Neural progenitor cell (in vitro differentiated cells): ENCODE measurements at regions not wholly inside any gene's neighbourhood (a gene's known extent, or its start where the extent isn't known, plus 50 kb on each side); places are given as distances from the start of the nearest gene placed in this dataset.
"Not testable (repeated sequence)": the region's sequence is repeated elsewhere in the genome, so short reads cannot be mapped to it uniquely, and the experiment has no call there.

Source experiments
- DNase-seq: peaks from one replicate; pipeline ENCODE4 v3.0.0-alpha.2; 2016; ENCODE audit warnings: low spot score
- H2AFZ ChIP-seq: fragments of 200-600 bp; sonication (generic); replicated peaks from 2 replicates; pipeline ENCODE4 v1.6.1; 2016; ENCODE audit warnings: antibody characterized with exemption
- H3F3A ChIP-seq: fragments of 200-600 bp; sonication (generic); 2 replicates; pipeline ENCODE4 v1.6.1; 2016; ENCODE audit warnings: antibody characterized with exemption, low read depth
- H3K27ac ChIP-seq: fragments of 200-600 bp; sonication (generic); 2 replicates; pipeline ENCODE4 v1.5.1; 2016; ENCODE audit warnings: mild to moderate bottlenecking
- H3K27me3 ChIP-seq: fragments of 200-600 bp; sonication (generic); 2 replicates; pipeline ENCODE4 v1.6.1; 2016; ENCODE audit warnings: mild to moderate bottlenecking, moderate library complexity
- H3K36me3 ChIP-seq: fragments of 200-600 bp; sonication (generic); 2 replicates; pipeline ENCODE4 v1.5.1; 2016
- H3K4me1 ChIP-seq: fragments of 200-600 bp; sonication (generic); 2 replicates; pipeline ENCODE4 v1.6.1; 2016; ENCODE audit warnings: mixed run types
- H3K4me2 ChIP-seq: fragments of 200-600 bp; sonication (generic); 2 replicates; pipeline ENCODE4 v1.6.1; 2016
- H3K4me3 ChIP-seq: fragments of 200-600 bp; sonication (generic); 2 replicates; pipeline ENCODE4 v1.5.1; 2016
- H3K79me2 ChIP-seq: fragments of 200-600 bp; sonication (generic); 2 replicates; pipeline ENCODE4 v1.6.1; 2016; ENCODE audit warnings: low read depth
- H3K9ac ChIP-seq: fragments of 200-600 bp; sonication (generic); 2 replicates; pipeline ENCODE4 v1.6.1; 2016
- H3K9me3 ChIP-seq: fragments of 200-600 bp; sonication (generic); 2 replicates; pipeline ENCODE4 v1.5.1; 2016; ENCODE audit warnings: low read depth
- H4K20me1 ChIP-seq: fragments of 200-600 bp; sonication (generic); 2 replicates; pipeline ENCODE4 v1.6.1; 2016; ENCODE audit warnings: low read depth
- H3K27ac Mint-ChIP-seq: 3 replicates; pipeline ENCODE4 v1.8.0; 2021; ENCODE audit warnings: mixed read lengths
- H3K27me3 Mint-ChIP-seq: 2 replicates; pipeline ENCODE4 v1.8.0; 2022; ENCODE audit warnings: low read depth, mild to moderate bottlenecking, inconsistent platforms, moderate library complexity, mixed read lengths; ENCODE audit not compliant: insufficient read depth
- H3K36me3 Mint-ChIP-seq: 3 replicates; pipeline ENCODE4 v1.8.0; 2021; ENCODE audit warnings: mixed read lengths
- H3K4me1 Mint-ChIP-seq: 3 replicates; pipeline ENCODE4 v1.8.0; 2021; ENCODE audit warnings: mixed read lengths
- H3K4me3 Mint-ChIP-seq: 3 replicates; pipeline ENCODE4 v1.8.0; 2021; ENCODE audit warnings: mild to moderate bottlenecking, moderate library complexity, mixed read lengths
- H3K9me3 Mint-ChIP-seq: 3 replicates; pipeline ENCODE4 v1.8.0; 2020; ENCODE audit warnings: mixed read lengths
- EZH2 ChIP-seq: fragments of 200-600 bp; sonication (generic); IDR thresholded peaks from 2 replicates; pipeline ENCODE4 v1.6.1; 2017; ENCODE audit warnings: antibody characterized with exemption, mild to moderate bottlenecking, moderate library complexity
- EZH2phosphoT487 ChIP-seq: fragments of 200-600 bp; sonication (generic); IDR thresholded peaks from 2 replicates; pipeline ENCODE4 v1.6.1; 2017; ENCODE audit warnings: antibody characterized with exemption
- TF ChIP-seq, protein P1 (sequence below): fragments of 200-600 bp; sonication (generic); IDR thresholded peaks from 2 replicates; pipeline ENCODE4 v1.5.1; 2017; ENCODE audit warnings: antibody characterized with exemption, mild to moderate bottlenecking

- Mint-ChIP-seq H3K4me1 (no peaks in the 10 kb centered on the region), H3K27ac (no peak overlapping the region), H3K27me3 (peaks cover 4% of the 10 kb centered on the region), H3K9me3 (peaks cover 3% of the 10 kb centered on the region), H3K36me3 (no peaks in the 10 kb centered on the region), H3K4me3 (no peak overlapping the region)
- Histone ChIP-seq H3K9me3 (no peaks in the 10 kb centered on the region), H3K27ac (no peak overlapping the region), H3F3A (no peaks in the 10 kb centered on the region), H2AFZ (no peak overlapping the region), H3K4me3 (no peak overlapping the region), H4K20me1 (no peaks in the 10 kb centered on the region), H3K9ac (no peak overlapping the region), H3K4me1 (no peaks in the 10 kb centered on the region), H3K79me2 (no peaks in the 10 kb centered on the region), H3K36me3 (no peaks in the 10 kb centered on the region), H3K27me3 (no peaks in the 10 kb centered on the region), H3K4me2 (no peak overlapping the region)
- TF ChIP-seq EZH2phosphoT487 (no peak), EZH2 (no peak)
- TF ChIP-seq, protein P1, sequence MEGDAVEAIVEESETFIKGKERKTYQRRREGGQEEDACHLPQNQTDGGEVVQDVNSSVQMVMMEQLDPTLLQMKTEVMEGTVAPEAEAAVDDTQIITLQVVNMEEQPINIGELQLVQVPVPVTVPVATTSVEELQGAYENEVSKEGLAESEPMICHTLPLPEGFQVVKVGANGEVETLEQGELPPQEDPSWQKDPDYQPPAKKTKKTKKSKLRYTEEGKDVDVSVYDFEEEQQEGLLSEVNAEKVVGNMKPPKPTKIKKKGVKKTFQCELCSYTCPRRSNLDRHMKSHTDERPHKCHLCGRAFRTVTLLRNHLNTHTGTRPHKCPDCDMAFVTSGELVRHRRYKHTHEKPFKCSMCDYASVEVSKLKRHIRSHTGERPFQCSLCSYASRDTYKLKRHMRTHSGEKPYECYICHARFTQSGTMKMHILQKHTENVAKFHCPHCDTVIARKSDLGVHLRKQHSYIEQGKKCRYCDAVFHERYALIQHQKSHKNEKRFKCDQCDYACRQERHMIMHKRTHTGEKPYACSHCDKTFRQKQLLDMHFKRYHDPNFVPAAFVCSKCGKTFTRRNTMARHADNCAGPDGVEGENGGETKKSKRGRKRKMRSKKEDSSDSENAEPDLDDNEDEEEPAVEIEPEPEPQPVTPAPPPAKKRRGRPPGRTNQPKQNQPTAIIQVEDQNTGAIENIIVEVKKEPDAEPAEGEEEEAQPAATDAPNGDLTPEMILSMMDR, result no peak
- DNase-seq, result no peak
Measured at GRCh38 chr20:40883097-40883496, 145.5 kb upstream of the TOP1 start.

DNA sequence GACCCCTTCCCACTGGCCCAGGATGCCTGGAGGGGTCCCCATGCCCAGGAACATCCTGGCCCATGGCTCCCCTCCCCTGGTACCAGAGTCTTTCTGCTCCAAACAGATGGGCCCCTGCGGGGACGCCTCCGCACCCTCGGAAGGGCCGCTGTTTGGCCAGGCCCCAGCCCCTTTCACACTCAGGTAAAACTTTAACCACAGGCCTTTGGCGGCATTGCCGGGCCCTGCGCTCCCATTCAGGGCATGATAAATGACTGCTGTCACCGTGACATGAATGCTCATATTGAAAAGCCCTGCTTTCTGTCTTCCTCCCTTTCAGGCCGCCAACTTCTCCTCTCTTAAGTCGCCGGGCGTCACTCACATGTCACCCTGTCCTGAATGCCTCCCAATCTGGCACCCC lies 141.5 kb upstream of the TOP1 start:
- H3F3A ChIP-seq, result no peaks in the 10 kb centered on the region
- Mint-ChIP-seq H3K27me3 (peaks cover 2% of the 10 kb centered on the region), H3K27ac (no peak overlapping the region), H3K36me3 (no peaks in the 10 kb centered on the region), H3K9me3 (peaks cover 3% of the 10 kb centered on the region), H3K4me3 (no peak overlapping the region), H3K4me1 (no peaks in the 10 kb centered on the region)
- H4K20me1 ChIP-seq, result no peaks in the 10 kb centered on the region
- DNase-seq, result no peak
- no peaks in the 10 kb centered on the region for H3K79me2 ChIP-seq
- no peaks in the 10 kb centered on the region for H3K4me1 ChIP-seq
- H3K36me3 ChIP-seq, result no peaks in the 10 kb centered on the region
- H3K9ac ChIP-seq, result no peak overlapping the region
- no peak overlapping the region for H3K27ac ChIP-seq
- H3K4me3 ChIP-seq, result no peak overlapping the region
- no peak overlapping the region for H2AFZ ChIP-seq
- no peaks in the 10 kb centered on the region for H3K27me3 ChIP-seq
- TF ChIP-seq EZH2phosphoT487, result no peak
- TF ChIP-seq EZH2, result no peak
- no peaks in the 10 kb centered on the region for H3K9me3 ChIP-seq
- H3K4me2 ChIP-seq, result no peak overlapping the region

DNA sequence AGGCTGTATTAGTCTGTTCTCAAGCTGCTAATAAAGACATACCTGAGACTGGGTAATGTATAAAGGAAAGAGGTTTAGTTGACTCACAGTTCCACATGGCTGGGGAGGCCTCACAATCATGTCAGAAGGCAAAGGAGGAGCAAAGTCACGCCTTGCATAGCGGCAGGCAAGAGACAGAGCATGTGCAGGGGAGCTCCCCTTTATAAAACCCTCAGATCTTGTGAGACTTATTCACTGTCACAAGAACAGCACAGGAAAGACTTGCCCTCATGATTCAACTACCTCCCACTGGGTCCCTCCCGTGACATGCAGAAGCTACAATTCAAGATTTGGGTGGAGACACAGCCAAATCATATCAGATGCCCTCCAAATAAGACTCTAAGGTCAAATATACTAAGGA lies 139.4 kb upstream of the TOP1 start:
- H3K9me3 Mint-ChIP-seq, H3K36me3 Mint-ChIP-seq, H3K36me3 ChIP-seq, H3K9me3 ChIP-seq, H3K4me2 ChIP-seq, H3K9ac ChIP-seq, H3F3A ChIP-seq, H3K4me1 Mint-ChIP-seq, DNase-seq, H3K4me3 Mint-ChIP-seq, H3K27me3 ChIP-seq, H2AFZ ChIP-seq, H4K20me1 ChIP-seq, H3K27ac Mint-ChIP-seq, H3K27ac ChIP-seq, H3K4me1 ChIP-seq, H3K4me3 ChIP-seq, H3K79me2 ChIP-seq, H3K27me3 Mint-ChIP-seq: not testable (repeated sequence)

DNA sequence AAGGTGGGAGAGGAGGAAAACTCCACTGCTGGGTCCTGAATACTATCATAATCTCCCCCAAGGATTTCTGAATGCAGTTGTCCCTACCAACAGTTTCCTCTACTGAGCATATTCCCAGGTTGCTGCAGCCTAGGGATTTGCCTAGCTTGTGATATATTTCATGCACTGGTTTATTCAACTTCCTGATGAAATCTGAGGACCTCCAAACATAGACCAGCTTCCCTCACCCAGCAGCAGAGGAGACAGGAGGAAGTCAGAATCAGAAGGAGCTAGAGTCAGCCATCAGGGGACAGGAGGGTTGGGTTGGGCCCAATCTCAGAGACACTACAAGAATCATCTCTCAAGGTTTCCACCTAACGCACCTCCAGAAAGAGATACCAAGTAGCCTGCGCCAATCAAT lies 138.4 kb upstream of the TOP1 start:
- Histone ChIP-seq H3K27ac (no peak overlapping the region), H3K36me3 (no peaks in the 10 kb centered on the region), H3K27me3 (no peaks in the 10 kb centered on the region), H3K4me1 (no peaks in the 10 kb centered on the region), H2AFZ (no peak overlapping the region), H3K4me3 (no peak overlapping the region), H4K20me1 (no peaks in the 10 kb centered on the region), H3K9ac (no peak overlapping the region), H3K79me2 (no peaks in the 10 kb centered on the region), H3K4me2 (no peak overlapping the region), H3F3A (no peaks in the 10 kb centered on the region), H3K9me3 (no peaks in the 10 kb centered on the region)
- H3K4me3 Mint-ChIP-seq, result no peak overlapping the region
- no peak overlapping the region for H3K27ac Mint-ChIP-seq
- DNase-seq, result no peak
- H3K9me3 Mint-ChIP-seq, result no peaks in the 10 kb centered on the region
- H3K4me1 Mint-ChIP-seq, result no peaks in the 10 kb centered on the region
- peaks cover 2% of the 10 kb centered on the region for H3K27me3 Mint-ChIP-seq
- TF ChIP-seq, protein P1, result no peak
- TF ChIP-seq EZH2 (no peak), EZH2phosphoT487 (no peak)
- no peaks in the 10 kb centered on the region for H3K36me3 Mint-ChIP-seq
